ENCODE measurements at regions not wholly inside any gene's neighbourhood (a gene's known extent, or its start where the extent isn't known, plus 50 kb on each side); places are given as distances from the start of the nearest gene placed in this dataset.

DNA sequence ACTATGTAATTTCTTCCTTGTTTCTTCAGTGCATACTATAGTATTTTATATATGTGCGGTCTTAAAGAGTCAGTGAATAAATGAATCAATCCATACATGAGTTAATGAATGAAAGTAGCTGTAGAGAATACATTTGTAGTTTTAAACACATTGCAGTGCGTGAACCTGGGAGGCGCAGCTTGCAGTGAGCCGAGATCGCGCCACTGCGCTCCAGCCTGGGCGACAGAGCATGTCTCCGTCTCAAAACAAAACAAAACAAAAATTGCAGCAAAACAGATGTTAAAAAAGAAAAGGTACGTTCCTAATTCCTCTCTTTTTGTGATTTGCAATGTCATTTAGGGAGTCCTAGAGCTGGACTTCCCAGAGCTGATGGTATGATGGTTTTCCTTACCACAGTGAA lies 1144.8 kb upstream of the FANCL start:
- TF ChIP-seq GATA2 (IDR thresholded peaks at IDR 0.05; ENCODE audit: low read depth, low read length) (no peak), GATA3 (IDR thresholded peaks at IDR 0.05; ENCODE audit: low read depth, low read length) (no peak)
